Adipose tissue (tissue), 3 donors: ENCODE measurements at regions not wholly inside any gene's neighbourhood (a gene's known extent, or its start where the extent isn't known, plus 50 kb on each side); places are given as distances from the start of the nearest gene placed in this dataset.

Experiments used
- H3K27ac ChIP-seq: one replicate; pipeline ENCODE4 v1.5.1; 2013; ENCODE audit warnings: low read depth, low read length
- WGBS, 3 donors: extraction: QIAGEN DNeasy Blood & Tissue Kit; methylation state at CpG; one replicate each; pipeline ENCODE4 v1.1.7; 2013; 5-methylcytosine and 5-hydroxymethylcytosine counted together
- donor health status: healthy with polysubstance abuse.
- donor health status: Bipolar disorder and iron deficiency.
- donor health status: healthy.

- H3K27ac ChIP-seq = no peak overlapping the region
- WGBS, 3 donors = 64 to 84% (median 78%) methylated on average over 2 of the region's 2 CpGs
Measured at GRCh38 chr9:107960916-107961315, 471.3 kb upstream of the KLF4 start.

GRCh38 chr9:107954312-107954711, 464.7 kb upstream of the KLF4 start:
- no peak overlapping the region for H3K27ac ChIP-seq
- WGBS, 3 donors = 78 to 85% (median 79%) methylated on average over 6 of the region's 6 CpGs

GRCh38 chr9:107953556-107954125, 464.1 kb upstream of the KLF4 start:
- WGBS, 3 donors = 63 to 86% (median 81%) methylated on average over 4 of the region's 4 CpGs
- no peak overlapping the region for H3K27ac ChIP-seq

GRCh38 chr9:107952773-107953172, 463.2 kb upstream of the KLF4 start:
- 81 to 97% (median 92%) methylated on average over 1 of the region's 1 CpG for WGBS, 3 donors
- H3K27ac ChIP-seq = no peak overlapping the region

- 94 to 98% (median 97%) methylated on average over 2 of the region's 2 CpGs for WGBS, 3 donors
- no peak overlapping the region for H3K27ac ChIP-seq
Measured at GRCh38 chr9:107951511-107951910, 461.9 kb upstream of the KLF4 start.

- WGBS, 3 donors = 59 to 84% (median 67%) methylated on average over 4 of the region's 4 CpGs
- no peak overlapping the region for H3K27ac ChIP-seq
Measured at GRCh38 chr9:107949061-107949460, 459.5 kb upstream of the KLF4 start.

GRCh38 chr9:107948601-107949000, 459.0 kb upstream of the KLF4 start:
- no peak overlapping the region for H3K27ac ChIP-seq
- 39 to 86% (median 74%) methylated on average over 2 of the region's 2 CpGs for WGBS, 3 donors

- WGBS, 3 donors = 83 to 94% (median 85%) methylated on average over 6 of the region's 6 CpGs
Measured at GRCh38 chr9:107948086-107948485, 458.5 kb upstream of the KLF4 start.

GRCh38 chr9:107946364-107947141, 457.0 kb upstream of the KLF4 start:
- no peak overlapping the region for H3K27ac ChIP-seq

More at GRCh38 chr9:107948086-107948485, 458.5 kb upstream of the KLF4 start:
- H3K27ac ChIP-seq = no peak overlapping the region

GRCh38 chr9:107945961-107946360, 456.4 kb upstream of the KLF4 start:
- no peak overlapping the region for H3K27ac ChIP-seq
- 52 to 70% (median 62%) methylated on average over 2 of the region's 2 CpGs for WGBS, 3 donors

More at GRCh38 chr9:107946364-107947141, 457.0 kb upstream of the KLF4 start:
- 28 to 94% (median 87%) methylated on average over 5 of the region's 5 CpGs for WGBS, 3 donors

GRCh38 chr9:107945493-107945892, 455.9 kb upstream of the KLF4 start:
- H3K27ac ChIP-seq = no peak overlapping the region
- 48 to 72% (median 49%) methylated on average over 2 of the region's 2 CpGs for WGBS, 3 donors

GRCh38 chr9:107944387-107944786, 454.8 kb upstream of the KLF4 start:
- no peak overlapping the region for H3K27ac ChIP-seq
- 86 to 96% (median 91%) methylated on average over 10 of the region's 10 CpGs for WGBS, 3 donors

- WGBS, 3 donors = 64 to 68% (median 66%) methylated on average over 3 of the region's 3 CpGs
- H3K27ac ChIP-seq = no peak overlapping the region
Measured at GRCh38 chr9:107943901-107944300, 454.3 kb upstream of the KLF4 start.

GRCh38 chr9:107942856-107943255, 453.3 kb upstream of the KLF4 start:
- 66 to 96% (median 83%) methylated on average over 2 of the region's 2 CpGs for WGBS, 3 donors
- H3K27ac ChIP-seq = no peak overlapping the region

- H3K27ac ChIP-seq = no peak overlapping the region
- WGBS, 3 donors = 75 to 95% (median 83%) methylated on average over 1 of the region's 1 CpG
Measured at GRCh38 chr9:107942291-107942690, 452.7 kb upstream of the KLF4 start.

GRCh38 chr9:107940616-107941595, 451.3 kb upstream of the KLF4 start:
- 65 to 72% (median 69%) methylated on average over 7 of the region's 7 CpGs for WGBS, 3 donors
- no peak overlapping the region for H3K27ac ChIP-seq

- WGBS, 3 donors = 57 to 75% (median 69%) methylated on average over 8 of the region's 8 CpGs
Measured at GRCh38 chr9:107938801-107939386, 449.3 kb upstream of the KLF4 start.

GRCh38 chr9:107935931-107936330, 446.4 kb upstream of the KLF4 start:
- H3K27ac ChIP-seq = no peak overlapping the region
- WGBS, 3 donors = 52 to 97% (median 96%) methylated on average over 6 of the region's 6 CpGs

More at GRCh38 chr9:107938801-107939386, 449.3 kb upstream of the KLF4 start:
- no peak overlapping the region for H3K27ac ChIP-seq
